Heart right ventricle (tissue), 16 donors: ENCODE measurements at regions not wholly inside any gene's neighbourhood (a gene's known extent, or its start where the extent isn't known, plus 50 kb on each side); places are given as distances from the start of the nearest gene placed in this dataset.

ENCODE experiments used
- ATAC-seq, 8 donors: fragments of 200-7000 bp; cut with Tn5 transposase; one replicate each; pipeline ENCODE4 v1.9.1; 2020; ENCODE audit warnings: mild to moderate bottlenecking in 8 of 8, moderate library complexity in 8 of 8, moderate number of reproducible peaks in 1 of 8
- DNase-seq, 2 donors: peaks; one replicate each; pipeline ENCODE4 v3.0.0-alpha.2; 2020
- H3K27ac ChIP-seq, 10 donors: fragments of 200-600 bp; sonication (generic) in 2 of 10; one replicate each; pipeline versions ENCODE4 v1.5.0 to v1.8.0; 2020 to 2022; ENCODE audit warnings: mild to moderate bottlenecking in 3 of 10
- H3K27me3 ChIP-seq, 7 donors: fragments of 200-600 bp; one replicate each; pipeline ENCODE4 v1.8.0; 2021 to 2022; ENCODE audit warnings: mild to moderate bottlenecking in 2 of 7
- H3K36me3 ChIP-seq, 9 donors: fragments of 200-600 bp; sonication (generic) in 1 of 9; one replicate each; pipeline versions ENCODE4 v1.5.0 to v1.8.0; 2020 to 2022; ENCODE audit warnings: mild to moderate bottlenecking in 2 of 9
- H3K4me1 ChIP-seq, 9 donors: fragments of 200-600 bp; sonication (generic) in 1 of 9; one replicate each; pipeline versions ENCODE4 v1.5.0 to v1.8.0; 2020 to 2022; ENCODE audit warnings: mild to moderate bottlenecking in 4 of 9
- H3K4me3 ChIP-seq, 10 donors: fragments of 200-600 bp; sonication (generic) in 2 of 10; one replicate each; pipeline versions ENCODE4 v1.5.0 to v1.8.0; 2020 to 2022; ENCODE audit warnings: mild to moderate bottlenecking in 7 of 10, moderate library complexity in 2 of 10
- H3K9me3 ChIP-seq, 11 donors: fragments of 200-600 bp in 10 of 11; sonication (generic) in 2 of 11; one replicate each; pipeline versions ENCODE4 v1.5.0 to v1.8.0; 2013 to 2022; ENCODE audit warnings: mild to moderate bottlenecking in 2 of 11, control low read depth in 1 of 11, moderate library complexity in 1 of 11
- CTCF ChIP-seq, 9 donors: fragments of 200-600 bp; sonication (generic) in 2 of 9; IDR thresholded peaks; one replicate each; pipeline versions ENCODE4 v1.5.0 to v1.8.0; 2021 to 2022; ENCODE audit warnings: antibody characterized with exemption in 9 of 9, mild to moderate bottlenecking in 5 of 9, moderate library complexity in 1 of 9
- WGBS, 2 donors: extraction: QIAGEN DNeasy Blood & Tissue Kit; methylation state at CpG; one replicate each; pipeline ENCODE4 v1.1.7; 2013; ENCODE audit warnings: inconsistent platforms in 1 of 2; 5-methylcytosine and 5-hydroxymethylcytosine counted together
- intact Hi-C, 10 donors: fragments of 100-400 bp; cut with DNase I; formaldehyde crosslinking; loops; one replicate each; pipeline versions ENCODE4 v1.11.1 to v1.14.2; 2022
- donor health status: Arrhythmogenic right ventricular cardiomyopathy.
- donor health status: ischemic (EF 13 %, LVEDD 7.1; RV severe dilation, severe dysfunction).
- donor health status: healthy with polysubstance abuse.
- donor health status: DM: no; HTN: yes; CAD: no.
- donor health status: DM: no; HTN: no; CAD: no.
- donor health status: ischemic (EF 25% LVEDD 6.9; RV normal size, moderate dysfunction).
- donor health status: ischemic (EF 25% LVEDD 5.7; RV mildly dilated, moderate dysfunction).
- donor health status: healthy.
- donor health status: DM: yes; HTN: yes; CAD: no.
- donor health status: Ischemic cardiomyopathy.
- donor health status: ischemic (EF 35%, LVEDD 5.7; RV mildly dilated, moderate dysfunction).
- donor health status: nonischemic (EF 11% LVEDD 7.7; RV severe dilation, severe dysfunction).
- donor health status: DM: yes; HTN: yes; CAD: no.
- donor health status: PGD.
- donor health status: ischemic (EF 29% LVEDD 5.4; RV normal size, mild dysfunction).
- donor health status: nonischemic (EF 23%, LVEDD 6.1; RV moderate dilation, normal function).

DNA sequence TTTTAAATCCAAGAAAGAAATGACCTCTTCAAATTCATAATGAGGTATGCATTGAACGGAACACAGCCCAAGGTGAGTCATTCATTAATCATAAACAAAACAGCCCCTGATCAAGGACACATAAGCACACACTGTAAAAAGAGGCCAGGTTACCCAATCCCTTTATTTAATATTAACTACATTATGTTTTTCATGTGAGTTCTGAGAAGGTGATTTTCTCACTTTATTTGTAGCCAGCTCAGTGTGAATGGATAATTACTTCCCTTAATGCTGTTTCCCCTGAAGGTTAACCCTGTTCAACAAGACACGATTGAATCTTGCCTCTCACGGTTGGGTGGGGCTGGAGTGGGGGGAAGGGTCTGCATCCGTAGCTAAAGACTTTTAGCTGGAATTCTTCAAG is 257.3 kb upstream of the SALL1 start:
- no peak overlapping the region for H3K4me3 ChIP-seq
- TF ChIP-seq CTCF (IDR thresholded peaks at IDR 0.05): no peak
- 34 to 43% methylated on average over 4 of the region's 4 CpGs for WGBS, 2 donors
- no peak overlapping the region for H3K27ac ChIP-seq
- intact Hi-C loops: no loop called here
- H3K4me1 ChIP-seq: no peaks in the 10 kb centered on the region
- no peaks in the 10 kb centered on the region for H3K9me3 ChIP-seq
- peaks cover 0 to 10% (median 0%) of the 10 kb centered on the region in 7 donors for H3K27me3 ChIP-seq
- DNase-seq (no peak), ATAC-seq (no peak)
- H3K36me3 ChIP-seq: no peaks in the 10 kb centered on the region

GRCh38 chr16:51407921-51408320 is 256.9 kb upstream of the SALL1 start:
- no peaks in the 10 kb centered on the region for H3K9me3 ChIP-seq
- intact Hi-C loops: no loop called here
- H3K4me3 ChIP-seq: no peak overlapping the region
- H3K27me3 ChIP-seq: peaks cover 0 to 10% (median 0%) of the 10 kb centered on the region in 7 donors
- no peaks in the 10 kb centered on the region for H3K36me3 ChIP-seq
- 83 to 86% methylated on average over 1 of the region's 1 CpG for WGBS, 2 donors
- no peak for ATAC-seq
- no peaks in the 10 kb centered on the region for H3K4me1 ChIP-seq
- TF ChIP-seq CTCF (IDR thresholded peaks at IDR 0.05): no peak
- DNase-seq: no peak
- no peak overlapping the region for H3K27ac ChIP-seq

DNA sequence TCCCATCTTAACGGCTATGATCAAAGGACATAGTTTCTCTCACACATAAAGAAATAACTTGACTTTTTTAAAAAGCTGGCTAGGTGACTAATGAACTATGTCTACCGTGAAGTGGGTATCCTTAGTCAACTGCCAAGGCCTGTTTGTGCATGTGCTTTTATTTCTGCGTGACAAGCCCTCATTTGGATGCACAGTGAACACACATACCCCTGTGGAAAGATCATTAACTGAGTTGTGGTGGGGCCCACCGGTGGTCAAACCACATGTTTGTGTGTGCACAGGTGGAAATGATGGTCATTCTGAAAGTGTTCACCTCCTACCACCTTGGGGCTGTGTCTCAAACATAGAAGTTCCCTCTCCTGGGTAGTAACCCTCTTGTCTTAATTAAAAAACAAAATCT is 256.1 kb upstream of the SALL1 start:
- WGBS, 2 donors: 88 to 90% methylated on average over 4 of the region's 4 CpGs
- ATAC-seq (no peak), DNase-seq (no peak)
- Histone ChIP-seq H3K4me3 (no peak overlapping the region), H3K9me3 (no peaks in the 10 kb centered on the region), H3K27ac (no peak overlapping the region), H3K36me3 (no peaks in the 10 kb centered on the region), H3K27me3 (peaks cover 0 to 10% (median 0%) of the 10 kb centered on the region in 7 donors), H3K4me1 (no peaks in the 10 kb centered on the region)
- intact Hi-C loops: no loop called here
- TF ChIP-seq CTCF (IDR thresholded peaks at IDR 0.05): no peak

- DNase-seq (no peak), ATAC-seq (no peak)
- Histone ChIP-seq H3K4me1 (no peaks in the 10 kb centered on the region), H3K4me3 (no peak overlapping the region), H3K36me3 (no peaks in the 10 kb centered on the region), H3K27ac (no peak overlapping the region), H3K27me3 (peaks cover 0 to 4% (median 0%) of the 10 kb centered on the region in 7 donors), H3K9me3 (peaks cover 0 to 8% (median 0%) of the 10 kb centered on the region in 11 donors)
- WGBS, 2 donors: 59 to 65% methylated on average over 2 of the region's 2 CpGs
- no peak for TF ChIP-seq CTCF (IDR thresholded peaks at IDR 0.05)
- intact Hi-C loops: no loop called here
Observed at GRCh38 chr16:51405361-51405760, 254.3 kb upstream of the SALL1 start.
